Epithelial cell of esophagus (primary cell): ENCODE measurements at regions not wholly inside any gene's neighbourhood (a gene's known extent, or its start where the extent isn't known, plus 50 kb on each side); places are given as distances from the start of the nearest gene placed in this dataset.

ENCODE experiments used
- DNase-seq: peaks from one replicate; pipeline ENCODE4 v3.0.0; 2010; ENCODE audit warnings: low read depth
- H3K4me3 ChIP-seq: 2 replicates; pipeline ENCODE4 v1.5.1; 2011; ENCODE audit warnings: mild to moderate bottlenecking, low read length, control low read depth
- CTCF ChIP-seq: IDR thresholded peaks from 2 replicates; pipeline ENCODE4 v1.5.1; 2011; ENCODE audit warnings: low read depth, mild to moderate bottlenecking, low read length, control low read depth, inconsistent platforms; ENCODE audit not compliant: insufficient read depth; ENCODE audit errors: missing control alignments

- no peak overlapping the region for H3K4me3 ChIP-seq
- DNase-seq: peak; percentile 85
- no peak for TF ChIP-seq CTCF
These were observed 226.1 kb downstream of the BLID start for GRCh38 chr11:121889931-121890330.

GRCh38 chr11:121889186-121889585, 226.8 kb downstream of the BLID start:
- no peak for TF ChIP-seq CTCF
- H3K4me3 ChIP-seq: no peak overlapping the region
- DNase-seq: peak; percentile 28

GRCh38 chr11:121887976-121888557, 227.9 kb downstream of the BLID start:
- H3K4me3 ChIP-seq: no peak overlapping the region
- no peak for DNase-seq
- TF ChIP-seq CTCF: no peak

GRCh38 chr11:121887569-121887968, 228.4 kb downstream of the BLID start:
- no peak for DNase-seq
- no peak overlapping the region for H3K4me3 ChIP-seq
- no peak for TF ChIP-seq CTCF

- no peak for TF ChIP-seq CTCF
- DNase-seq: no peak
- H3K4me3 ChIP-seq: no peak overlapping the region
These were observed 229.0 kb downstream of the BLID start for GRCh38 chr11:121886996-121887395.

- TF ChIP-seq CTCF: no peak
- no peak for DNase-seq
- no peak overlapping the region for H3K4me3 ChIP-seq
These were observed 229.8 kb downstream of the BLID start for GRCh38 chr11:121886005-121886734.

GRCh38 chr11:121884626-121885025, 231.4 kb downstream of the BLID start:
- DNase-seq: no peak
- no peak for TF ChIP-seq CTCF
- no peak overlapping the region for H3K4me3 ChIP-seq
